ENCODE measurements at regions not wholly inside any gene's neighbourhood (a gene's known extent, or its start where the extent isn't known, plus 50 kb on each side); places are given as distances from the start of the nearest gene placed in this dataset.
"Not testable (repeated sequence)": the region's sequence is repeated elsewhere in the genome, so short reads cannot be mapped to it uniquely, and the experiment has no call there.

GRCh38 chr5:144773628-144774027, 603.0 kb downstream of the KCTD16 start:
- no peak for DNase-seq

DNA sequence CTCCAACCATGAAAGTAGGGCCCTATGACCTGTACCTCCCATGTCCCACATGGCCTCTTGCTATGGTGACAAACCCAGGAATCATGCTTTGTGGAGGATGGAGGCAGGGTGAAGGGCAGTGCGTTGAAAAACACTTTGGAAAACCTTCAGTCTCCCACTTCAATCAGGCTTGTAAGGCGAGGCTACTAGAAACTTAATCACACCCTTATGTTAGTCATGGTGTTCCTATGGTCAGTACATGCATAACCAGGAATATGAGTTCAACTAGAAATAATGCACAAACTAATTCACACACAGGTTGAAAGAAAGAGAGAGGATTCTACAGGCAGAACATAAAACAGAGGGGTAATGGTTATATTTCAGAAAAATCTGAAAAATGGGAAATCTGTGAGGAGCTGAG, 601.1 kb downstream of the KCTD16 start:
- DNase-seq: no peak

DNA sequence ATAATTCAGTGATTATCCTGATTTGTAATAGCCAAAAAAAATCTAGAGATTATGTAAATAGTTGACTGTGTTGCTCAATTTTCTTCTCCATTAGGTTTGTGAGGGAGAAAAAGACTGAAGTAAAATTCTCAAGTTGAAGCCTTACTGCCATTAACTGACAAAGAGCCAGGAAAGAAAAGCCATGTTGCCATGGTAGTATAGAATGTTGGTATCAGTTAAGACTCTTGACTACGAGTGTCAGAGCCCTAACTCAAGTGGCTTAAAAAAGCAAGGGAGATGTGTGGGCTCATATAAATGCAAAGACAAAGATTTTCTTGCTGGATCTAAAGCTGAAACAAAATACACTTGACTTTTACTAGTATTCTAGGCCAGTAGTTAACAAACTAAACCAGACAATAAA, 571.7 kb downstream of the KCTD16 start:
- DNase-seq: no peak

- no peak for DNase-seq
Observed at GRCh38 chr5:144731786-144732185, 561.1 kb downstream of the KCTD16 start.

DNA sequence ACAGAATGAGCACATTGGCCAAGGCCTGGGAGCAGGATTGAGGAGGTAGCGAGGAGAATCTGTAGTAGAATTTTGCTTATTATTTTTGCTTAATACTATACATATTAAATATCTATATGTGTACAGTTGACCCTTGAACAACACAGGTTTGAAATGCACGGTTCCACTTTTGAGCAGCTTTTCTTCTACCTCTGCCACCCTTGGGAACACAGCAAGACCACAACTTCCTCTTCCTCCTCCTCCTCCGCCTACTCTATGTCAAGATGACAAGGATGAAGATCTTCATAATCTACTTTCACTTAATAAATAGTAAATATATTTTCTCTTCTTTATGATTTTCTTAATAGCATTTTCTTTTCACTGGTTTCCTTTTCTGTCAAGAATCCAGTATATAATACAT, 541.4 kb downstream of the KCTD16 start:
- peak; percentile 12 for DNase-seq

DNA sequence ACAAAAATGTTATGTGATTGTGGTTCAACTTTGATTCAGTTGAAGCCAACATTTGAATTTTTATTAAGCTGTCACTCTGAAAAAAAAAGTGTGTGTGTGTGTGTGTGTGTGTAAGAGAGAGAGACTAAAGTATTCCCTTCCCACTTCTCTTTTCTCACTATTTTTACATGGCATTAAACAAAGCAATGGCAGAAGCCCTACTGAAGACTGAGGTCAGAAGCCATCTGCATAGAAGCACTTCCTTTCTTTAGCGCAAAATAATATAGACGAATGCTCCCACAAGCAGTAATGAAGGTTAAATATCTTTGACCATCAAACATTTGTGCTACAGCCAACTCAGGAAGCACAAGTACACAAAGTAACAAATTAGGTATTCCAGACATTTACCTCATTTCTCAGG, 540.5 kb downstream of the KCTD16 start:
- no peak for DNase-seq

DNA sequence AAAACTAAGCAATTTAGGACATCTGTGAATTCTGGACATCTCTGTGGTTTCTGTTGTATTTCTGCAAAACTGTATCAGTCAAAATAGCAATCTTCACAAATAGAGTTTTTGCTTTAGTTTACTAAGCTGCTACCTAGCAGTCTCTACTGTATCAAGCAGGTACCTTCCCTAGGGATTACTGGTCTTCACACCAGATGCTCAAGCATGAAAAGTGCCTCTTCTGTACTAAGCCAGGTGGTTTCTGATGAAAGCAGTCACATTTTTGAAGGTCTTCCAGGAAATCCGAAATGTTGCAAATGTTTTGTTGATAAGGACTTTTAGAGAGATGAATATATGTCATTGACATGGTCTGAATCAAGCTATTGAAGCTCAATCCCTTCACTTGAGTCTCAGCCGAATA, 540.0 kb downstream of the KCTD16 start:
- no peak for DNase-seq

DNA sequence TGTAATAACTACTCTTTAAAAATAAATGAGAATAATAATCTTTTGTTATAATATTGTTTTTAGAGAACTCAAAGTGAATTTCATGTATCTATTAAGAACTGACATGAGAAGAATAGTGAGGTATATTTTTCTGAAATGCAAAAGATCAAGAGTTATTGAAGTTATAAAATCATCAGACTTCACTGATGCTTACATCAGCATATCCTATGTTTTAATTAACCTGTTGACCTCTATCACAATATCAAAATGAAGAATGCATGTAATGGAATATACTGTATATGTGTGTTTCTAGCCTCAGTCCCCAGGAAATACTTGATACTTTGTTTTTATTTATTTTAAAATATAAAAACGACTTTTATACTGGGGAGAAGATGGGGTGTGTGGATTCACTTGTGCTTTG, 533.1 kb downstream of the KCTD16 start:
- no peak for DNase-seq

GRCh38 chr5:144698484-144698883, 527.8 kb downstream of the KCTD16 start:
- DNase-seq: no peak

- no peak for DNase-seq
Observed at GRCh38 chr5:144697847-144698262, 527.2 kb downstream of the KCTD16 start.

DNA sequence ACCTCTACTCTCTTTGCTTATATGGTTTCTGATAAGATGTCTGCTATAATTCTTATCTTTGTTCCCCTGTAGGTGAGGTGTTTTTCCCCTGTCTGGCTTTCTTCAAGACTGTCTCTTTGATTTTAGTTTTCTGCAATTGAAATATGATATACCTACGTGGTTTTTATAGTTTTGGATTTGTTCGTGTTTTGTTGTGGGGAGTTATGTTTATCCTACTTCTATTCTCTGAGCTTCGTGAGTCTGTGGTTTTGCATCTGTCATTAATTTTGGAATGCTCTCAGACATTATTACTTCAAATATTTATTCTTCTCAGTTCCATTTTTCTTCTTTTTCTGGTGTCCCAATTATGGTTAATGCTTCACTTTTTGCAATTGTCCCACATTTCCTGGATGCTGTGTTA, 521.3 kb downstream of the KCTD16 start:
- DNase-seq: no peak

DNA sequence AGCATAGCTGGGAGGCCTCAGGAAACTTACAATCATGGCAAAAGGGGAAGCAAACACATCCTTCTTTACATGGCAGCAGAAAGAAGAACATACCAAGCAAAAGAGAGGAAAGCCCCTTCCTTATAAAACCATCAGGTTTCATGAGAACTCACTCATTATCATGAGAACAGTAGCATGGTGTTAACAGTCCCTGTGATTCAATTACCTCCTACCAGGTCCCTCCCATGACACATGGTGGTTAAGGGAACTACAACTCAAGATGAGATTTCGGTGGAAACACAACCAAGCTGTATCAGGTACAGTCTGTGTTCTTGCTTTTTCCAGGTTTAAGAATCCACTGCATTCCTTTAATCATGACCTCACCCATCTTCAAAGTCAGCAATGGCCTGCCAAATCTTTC, 514.2 kb downstream of the KCTD16 start:
- no peak for DNase-seq

- DNase-seq: no peak
Observed at GRCh38 chr5:144680711-144681110, 510.0 kb downstream of the KCTD16 start.

GRCh38 chr5:144671066-144671465, 500.4 kb downstream of the KCTD16 start:
- no peak for DNase-seq

DNA sequence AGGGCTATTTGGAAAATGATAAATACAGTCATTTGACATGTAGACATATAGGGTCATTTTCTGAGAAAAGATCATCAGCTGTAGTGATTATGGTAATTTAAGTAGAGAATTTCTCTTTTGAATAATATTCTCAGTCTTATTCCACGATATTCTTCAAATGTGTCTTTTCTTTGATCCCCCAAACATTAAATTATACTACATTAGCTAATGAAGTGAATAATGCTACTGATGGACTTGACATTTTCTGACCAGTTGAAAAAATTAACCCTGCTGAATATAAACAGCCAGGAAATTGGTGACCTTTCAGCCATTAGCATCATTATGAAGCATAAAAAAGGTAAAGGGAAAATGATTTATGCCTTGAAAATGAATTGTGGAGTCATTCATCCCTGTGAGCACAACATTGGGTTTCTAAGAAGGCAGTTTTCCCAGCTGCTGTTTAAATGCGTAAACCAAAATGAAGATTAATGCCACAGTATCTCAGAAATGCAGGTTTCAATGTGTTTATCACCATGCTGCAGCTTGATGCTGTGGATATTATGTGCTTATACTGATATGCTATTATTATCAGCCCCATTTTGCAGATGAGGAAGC, 489.1 kb downstream of the KCTD16 start:
- DNase-seq: no peak

DNA sequence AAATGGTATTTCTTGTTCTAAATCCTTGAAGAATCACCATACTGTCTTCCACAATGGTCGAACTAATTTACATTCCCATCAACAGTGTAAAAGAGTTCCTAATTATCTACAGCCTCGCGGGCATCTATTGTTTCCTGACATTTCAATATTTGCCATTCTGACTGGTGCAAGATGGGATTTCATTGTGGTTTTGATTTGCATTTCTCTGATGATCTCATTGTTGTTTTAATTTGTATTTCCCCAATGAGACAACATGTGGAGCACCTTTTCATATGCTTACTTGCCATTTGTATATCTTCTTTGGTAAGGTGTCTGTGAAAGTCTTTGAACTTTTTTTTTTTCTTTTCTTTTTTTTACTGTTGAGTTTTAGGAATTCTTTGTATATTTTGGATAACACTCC, 473.6 kb downstream of the KCTD16 start:
- no peak for DNase-seq

DNA sequence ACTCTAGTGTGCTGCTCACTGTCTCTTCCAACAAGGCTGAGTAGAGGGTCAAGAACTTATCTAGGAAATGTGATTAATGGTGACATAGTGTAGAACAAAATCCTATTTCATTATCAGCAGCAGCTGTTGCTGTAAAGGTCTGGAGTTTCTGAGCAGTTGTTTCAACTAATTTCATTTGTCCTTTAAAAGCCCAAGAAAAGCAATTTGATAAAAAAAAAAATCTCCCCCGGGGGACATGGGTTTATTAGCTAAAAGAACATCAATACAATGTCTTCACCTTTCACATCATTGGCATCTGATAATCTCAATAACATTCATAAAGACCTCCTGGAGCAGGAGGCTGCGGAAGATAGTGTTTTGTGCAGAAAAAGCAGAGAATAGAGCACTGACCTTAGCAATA, 468.1 kb downstream of the KCTD16 start:
- DNase-seq: no peak

GRCh38 chr5:144634138-144634537, 463.5 kb downstream of the KCTD16 start:
- no peak for DNase-seq

DNA sequence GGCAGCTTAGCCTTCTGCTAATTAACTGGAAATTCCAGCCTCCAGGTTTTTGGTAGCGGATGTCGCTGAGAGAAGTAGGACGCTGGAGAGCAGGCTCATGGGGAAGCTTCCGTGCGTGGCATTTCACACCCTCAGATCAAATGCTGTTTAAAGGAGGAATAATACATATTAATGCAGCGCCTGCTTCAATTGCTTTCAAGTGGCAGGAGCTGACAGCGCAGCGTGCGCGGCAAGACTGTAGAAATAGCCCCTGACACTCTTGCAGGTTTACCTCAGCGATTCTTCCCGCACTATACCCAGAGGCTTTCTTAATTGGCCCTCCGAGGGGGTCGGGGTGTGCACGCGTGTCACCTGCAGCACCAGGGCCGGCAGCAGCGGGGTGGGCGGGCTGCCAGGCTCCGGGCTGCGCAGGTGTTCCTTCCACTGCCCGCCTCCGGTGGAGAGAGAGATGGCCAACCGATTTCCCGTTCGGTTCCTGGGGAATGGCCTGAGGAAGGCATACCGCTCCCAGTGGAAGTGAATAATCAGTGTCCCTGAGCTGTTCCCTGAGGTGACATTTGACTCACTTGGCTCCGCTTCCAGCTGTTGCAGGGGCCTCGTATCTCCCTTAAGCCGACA, 427.9 kb downstream of the KCTD16 start:
- no peak for DNase-seq

GRCh38 chr5:144596517-144596916, 425.8 kb downstream of the KCTD16 start:
- no peak for DNase-seq

- DNase-seq: no peak
Observed at GRCh38 chr5:144594919-144595318, 424.2 kb downstream of the KCTD16 start.

DNA sequence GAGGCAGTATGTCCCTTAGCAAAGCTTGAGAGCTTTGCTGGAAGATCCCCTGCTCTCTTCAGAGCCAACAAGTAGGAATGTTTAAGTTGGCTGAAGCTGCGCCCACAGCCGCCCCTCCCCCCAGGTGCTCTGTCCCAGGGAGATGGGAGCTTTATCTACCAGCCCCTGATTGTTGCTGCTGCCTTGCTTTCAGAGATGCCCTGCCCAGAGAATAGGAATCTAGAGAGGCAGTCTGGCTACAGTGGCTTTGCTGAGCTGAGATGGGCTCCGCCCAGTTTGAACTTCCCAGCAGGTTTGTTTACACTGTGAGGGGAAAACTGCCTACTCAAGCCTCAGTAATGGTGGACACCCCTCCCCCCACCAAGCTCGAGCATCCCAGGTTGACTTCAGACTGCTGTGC, 423.6 kb downstream of the KCTD16 start:
- DNase-seq: not testable (repeated sequence)

DNA sequence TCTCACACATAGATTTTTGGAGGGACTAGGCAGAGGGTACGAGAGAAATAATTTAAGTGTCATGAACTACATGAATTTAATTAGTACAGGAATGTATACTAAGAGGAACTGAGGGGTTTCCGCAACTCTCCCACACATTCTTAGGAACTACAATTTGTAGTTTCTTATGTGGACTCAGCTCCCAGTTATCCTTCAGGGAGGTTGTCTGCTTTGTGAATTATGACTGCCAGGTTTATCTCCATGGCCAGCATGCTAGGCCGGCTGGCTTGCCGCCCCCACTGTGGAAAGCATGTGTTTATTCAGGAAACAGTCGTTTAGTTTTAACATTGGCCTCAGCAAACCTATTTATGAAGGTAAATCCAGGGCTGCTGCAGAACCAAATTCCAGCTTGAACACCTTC, 415.0 kb downstream of the KCTD16 start:
- DNase-seq: no peak

GRCh38 chr5:144583541-144584449, 413.1 kb downstream of the KCTD16 start:
- no peak for DNase-seq

All from hematopoietic multipotent progenitor cell treated with erythropoietin and hydrocortisone succinate and interleukin-3 and kit ligand, for 4 days (in vitro differentiated cells).